ENCODE measurements at regions not wholly inside any gene's neighbourhood (a gene's known extent, or its start where the extent isn't known, plus 50 kb on each side); places are given as distances from the start of the nearest gene placed in this dataset.

DNA sequence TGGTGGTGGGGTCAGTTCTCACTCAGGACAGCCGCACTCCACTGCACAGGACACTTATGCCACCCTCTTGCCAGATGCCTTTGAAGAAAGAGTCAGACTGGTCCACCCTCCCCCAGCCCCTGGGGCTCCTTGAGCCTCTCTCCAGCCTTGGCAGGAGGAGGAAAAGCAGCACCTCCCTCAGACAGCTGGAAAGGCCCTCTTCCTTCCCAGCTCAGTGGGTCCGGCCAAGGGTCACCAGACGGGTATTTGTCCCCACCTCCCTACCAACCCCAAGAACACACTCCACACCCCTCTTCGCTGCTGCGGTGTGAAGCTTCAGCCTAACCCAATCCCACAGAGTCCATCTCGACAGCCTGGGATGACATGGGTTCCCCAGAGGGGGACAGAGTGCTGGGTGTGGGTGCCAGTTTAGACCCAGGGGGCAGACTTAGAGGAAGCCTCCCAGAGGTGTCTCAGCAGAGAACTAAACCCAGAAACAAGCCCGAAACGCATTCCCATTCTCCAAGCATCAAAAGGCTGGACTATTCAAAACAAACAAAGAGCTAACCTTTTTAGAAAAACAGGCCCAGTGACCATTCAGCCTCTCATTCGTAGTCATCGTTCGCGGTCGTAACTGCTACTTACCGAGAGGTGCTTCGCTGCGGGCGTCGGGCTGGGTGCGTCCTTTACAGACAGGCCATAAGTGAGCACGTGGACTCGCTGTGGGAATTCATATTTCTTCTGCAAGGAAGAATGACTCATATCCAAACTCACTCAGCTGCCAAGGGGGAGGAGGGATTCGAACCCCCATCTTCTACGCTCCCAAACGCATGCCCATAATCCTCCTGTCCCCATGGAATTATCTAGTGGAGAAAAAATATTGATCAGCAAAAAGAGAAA, 57.5 kb upstream of the ANO1 start (continued):
- TF ChIP-seq SMAD5 (IDR thresholded peaks at IDR 0.05; ENCODE audit: low read depth) (no peak), CBX5 (IDR thresholded peaks at IDR 0.05; ENCODE audit: low read depth) (no peak), ZBED1 (IDR thresholded peaks at IDR 0.05; ENCODE audit: borderline replicate concordance) (no peak), ZNF622 (IDR thresholded peaks at IDR 0.05) (no peak), POLR2A (IDR thresholded peaks at IDR 0.05; ENCODE audit: low read depth, low read length) (no peak)
- TF ChIP-seq, protein P1, sequence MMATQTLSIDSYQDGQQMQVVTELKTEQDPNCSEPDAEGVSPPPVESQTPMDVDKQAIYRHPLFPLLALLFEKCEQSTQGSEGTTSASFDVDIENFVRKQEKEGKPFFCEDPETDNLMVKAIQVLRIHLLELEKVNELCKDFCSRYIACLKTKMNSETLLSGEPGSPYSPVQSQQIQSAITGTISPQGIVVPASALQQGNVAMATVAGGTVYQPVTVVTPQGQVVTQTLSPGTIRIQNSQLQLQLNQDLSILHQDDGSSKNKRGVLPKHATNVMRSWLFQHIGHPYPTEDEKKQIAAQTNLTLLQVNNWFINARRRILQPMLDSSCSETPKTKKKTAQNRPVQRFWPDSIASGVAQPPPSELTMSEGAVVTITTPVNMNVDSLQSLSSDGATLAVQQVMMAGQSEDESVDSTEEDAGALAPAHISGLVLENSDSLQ (IDR thresholded peaks at IDR 0.05) = no peak
- TF ChIP-seq, protein P2, sequence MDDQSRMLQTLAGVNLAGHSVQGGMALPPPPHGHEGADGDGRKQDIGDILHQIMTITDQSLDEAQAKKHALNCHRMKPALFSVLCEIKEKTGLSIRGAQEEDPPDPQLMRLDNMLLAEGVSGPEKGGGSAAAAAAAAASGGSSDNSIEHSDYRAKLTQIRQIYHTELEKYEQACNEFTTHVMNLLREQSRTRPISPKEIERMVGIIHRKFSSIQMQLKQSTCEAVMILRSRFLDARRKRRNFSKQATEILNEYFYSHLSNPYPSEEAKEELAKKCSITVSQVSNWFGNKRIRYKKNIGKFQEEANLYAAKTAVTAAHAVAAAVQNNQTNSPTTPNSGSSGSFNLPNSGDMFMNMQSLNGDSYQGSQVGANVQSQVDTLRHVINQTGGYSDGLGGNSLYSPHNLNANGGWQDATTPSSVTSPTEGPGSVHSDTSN (IDR thresholded peaks at IDR 0.05; ENCODE audit: insufficient replicate concordance, low read depth, low read length) = no peak
- TF ChIP-seq, protein P3, sequence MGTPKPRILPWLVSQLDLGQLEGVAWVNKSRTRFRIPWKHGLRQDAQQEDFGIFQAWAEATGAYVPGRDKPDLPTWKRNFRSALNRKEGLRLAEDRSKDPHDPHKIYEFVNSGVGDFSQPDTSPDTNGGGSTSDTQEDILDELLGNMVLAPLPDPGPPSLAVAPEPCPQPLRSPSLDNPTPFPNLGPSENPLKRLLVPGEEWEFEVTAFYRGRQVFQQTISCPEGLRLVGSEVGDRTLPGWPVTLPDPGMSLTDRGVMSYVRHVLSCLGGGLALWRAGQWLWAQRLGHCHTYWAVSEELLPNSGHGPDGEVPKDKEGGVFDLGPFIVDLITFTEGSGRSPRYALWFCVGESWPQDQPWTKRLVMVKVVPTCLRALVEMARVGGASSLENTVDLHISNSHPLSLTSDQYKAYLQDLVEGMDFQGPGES (IDR thresholded peaks at IDR 0.05) = no peak

DNA sequence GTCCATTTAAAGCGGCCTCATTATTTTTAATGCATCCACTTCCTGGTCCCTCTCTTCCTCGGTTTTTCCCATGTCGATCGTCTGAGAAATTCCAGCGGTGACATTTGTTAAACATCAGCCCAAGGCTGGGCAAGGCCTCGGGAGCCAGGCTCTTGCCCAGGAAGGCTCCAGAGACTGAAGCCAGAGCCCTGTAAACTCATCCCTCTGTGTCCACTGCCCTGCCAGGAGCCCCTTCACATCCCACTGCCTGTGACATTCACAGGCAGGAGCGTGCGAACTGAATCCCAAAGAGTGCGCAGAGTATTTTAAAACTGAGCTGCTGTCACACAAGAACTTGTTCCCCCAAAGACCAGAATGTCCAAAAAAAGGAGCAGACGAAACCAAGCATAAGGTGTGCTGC, 56.5 kb upstream of the ANO1 start:
- WGBS (ENCODE audit: insufficient coverage, insufficient replicate concordance, low lambda C conversion rate, missing lambda C conversion rate) = 46% methylated on average over 9 of the region's 10 CpGs
- no peaks in the 10 kb centered on the region for H3K4me1 ChIP-seq (ENCODE audit: control insufficient read depth, insufficient read depth, low read length)
- H3K9ac ChIP-seq (ENCODE audit: control insufficient read depth, insufficient read depth, low read length) = no peak overlapping the region
- H2AFZ ChIP-seq (ENCODE audit: control insufficient read depth, low read depth, low read length) = no peak overlapping the region
- no peak overlapping the region for H3K27ac ChIP-seq (ENCODE audit: control insufficient read depth, insufficient read depth)
- ChIA-PET CTCF (no interaction called here), RAD21 (ENCODE audit: unreplicated experiment) (no interaction called here), SMC1A (ENCODE audit: uncharacterized antibody, unreplicated experiment) (no interaction called here), POLR2A (no interaction called here)
- FAIRE-seq (no peak), ATAC-seq (no peak), DNase-seq (ENCODE audit: low read depth, low spot score) (no peak)
- H4K20me1 ChIP-seq (ENCODE audit: control insufficient read depth, insufficient read depth) = no peaks in the 10 kb centered on the region
- H3K4me3 ChIP-seq = no peak overlapping the region
- no peaks in the 10 kb centered on the region for H3K9me3 ChIP-seq (replicated peaks; ENCODE audit: control insufficient read depth, insufficient read depth, low read length)
- in situ Hi-C loops (cut with MboI) = no loop called here
- BruUV-seq (replicated peaks) = no TSS peak
- H3K4me2 ChIP-seq (ENCODE audit: control insufficient read depth, insufficient read depth) = no peak overlapping the region
- H3K36me3 ChIP-seq (ENCODE audit: control insufficient read depth in 2 of 2, insufficient read depth in 2 of 2, low read length in 1 of 2) = no peaks in the 10 kb centered on the region
- TF ChIP-seq ETV6 (conservative IDR thresholded peaks at IDR 0.05 in 1 of 2, IDR thresholded peaks at IDR 0.05 in 1 of 2; ENCODE audit: borderline replicate concordance in 1 of 2, low read depth in 1 of 2) (no peak), IRF4 (IDR thresholded peaks at IDR 0.05; ENCODE audit: low read depth, low read length) (no peak)
- H3K79me2 ChIP-seq (ENCODE audit: control insufficient read depth, insufficient read depth, low read length) = no peaks in the 10 kb centered on the region
- intact Hi-C loops (cut with micrococcal nuclease; ENCODE audit: unreplicated experiment) = no loop called here
- H3K27me3 ChIP-seq (replicated peaks in 1 of 2; ENCODE audit: control insufficient read depth in 2 of 2, insufficient read depth in 2 of 2, low read length in 1 of 2) = no peaks in the 10 kb centered on the region; a peak in 1 of 4 replicates

All from GM12878 (cell line).